ENCODE measurements at regions not wholly inside any gene's neighbourhood (a gene's known extent, or its start where the extent isn't known, plus 50 kb on each side); places are given as distances from the start of the nearest gene placed in this dataset.

DNA sequence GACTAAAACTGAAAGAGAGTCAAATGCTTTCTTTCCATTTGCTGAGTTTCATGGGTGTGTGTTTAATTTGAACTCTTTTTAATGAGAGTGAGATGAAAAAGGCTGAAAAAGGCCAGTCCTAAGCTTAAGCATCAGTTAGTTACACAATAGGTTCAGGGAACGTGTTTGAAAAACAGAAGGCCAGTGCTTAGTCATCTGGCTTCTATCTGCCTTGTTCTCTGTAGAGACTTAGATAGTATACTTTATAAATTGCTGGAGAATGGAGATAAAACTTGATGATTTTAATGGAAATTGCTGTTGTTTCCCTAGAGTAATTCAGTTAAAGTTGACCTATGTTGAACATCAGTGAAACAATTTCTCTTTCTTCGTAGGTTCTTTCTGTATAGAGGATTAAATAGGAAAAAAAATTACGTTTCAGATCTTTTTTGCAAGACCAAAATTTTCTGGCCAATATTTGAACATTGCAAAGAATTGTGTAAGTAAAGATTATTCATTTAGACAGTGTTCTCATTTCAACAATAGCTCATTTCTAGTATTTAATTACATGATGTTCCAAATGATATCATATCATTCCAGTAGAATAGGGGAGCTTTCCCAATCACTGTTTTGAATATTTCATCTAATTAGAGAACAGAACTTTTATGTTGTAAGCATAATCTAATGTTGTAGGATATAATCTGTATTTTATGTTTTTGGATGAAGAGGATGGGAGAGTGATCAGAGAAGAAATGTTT is 1088.8 kb downstream of the ADGRL3 start:
- no peak overlapping the region for H3K27ac Mint-ChIP-seq (ENCODE audit: unreplicated experiment)
- no peaks in the 10 kb centered on the region for H3K4me1 Mint-ChIP-seq (ENCODE audit: low read depth, unreplicated experiment)
- H3K36me3 Mint-ChIP-seq (ENCODE audit: insufficient read depth, unreplicated experiment): no peaks in the 10 kb centered on the region
- H3K4me3 Mint-ChIP-seq (ENCODE audit: low read depth, unreplicated experiment): no peak overlapping the region
- no TSS peak for BruUV-seq (replicated peaks)
- TF ChIP-seq, protein P1, sequence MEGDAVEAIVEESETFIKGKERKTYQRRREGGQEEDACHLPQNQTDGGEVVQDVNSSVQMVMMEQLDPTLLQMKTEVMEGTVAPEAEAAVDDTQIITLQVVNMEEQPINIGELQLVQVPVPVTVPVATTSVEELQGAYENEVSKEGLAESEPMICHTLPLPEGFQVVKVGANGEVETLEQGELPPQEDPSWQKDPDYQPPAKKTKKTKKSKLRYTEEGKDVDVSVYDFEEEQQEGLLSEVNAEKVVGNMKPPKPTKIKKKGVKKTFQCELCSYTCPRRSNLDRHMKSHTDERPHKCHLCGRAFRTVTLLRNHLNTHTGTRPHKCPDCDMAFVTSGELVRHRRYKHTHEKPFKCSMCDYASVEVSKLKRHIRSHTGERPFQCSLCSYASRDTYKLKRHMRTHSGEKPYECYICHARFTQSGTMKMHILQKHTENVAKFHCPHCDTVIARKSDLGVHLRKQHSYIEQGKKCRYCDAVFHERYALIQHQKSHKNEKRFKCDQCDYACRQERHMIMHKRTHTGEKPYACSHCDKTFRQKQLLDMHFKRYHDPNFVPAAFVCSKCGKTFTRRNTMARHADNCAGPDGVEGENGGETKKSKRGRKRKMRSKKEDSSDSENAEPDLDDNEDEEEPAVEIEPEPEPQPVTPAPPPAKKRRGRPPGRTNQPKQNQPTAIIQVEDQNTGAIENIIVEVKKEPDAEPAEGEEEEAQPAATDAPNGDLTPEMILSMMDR (IDR thresholded peaks at IDR 0.05; ENCODE audit: unreplicated experiment): no peak
- CTCF ChIA-PET: no interaction called here
- intact Hi-C loops (cut with micrococcal nuclease; ENCODE audit: unreplicated experiment): no loop called here
- peaks cover 2% of the 10 kb centered on the region for H3K9me3 Mint-ChIP-seq (ENCODE audit: low read depth, unreplicated experiment)
- DNase-seq: no peak
- no peaks in the 10 kb centered on the region for H3K27me3 Mint-ChIP-seq (ENCODE audit: unreplicated experiment)

DNA sequence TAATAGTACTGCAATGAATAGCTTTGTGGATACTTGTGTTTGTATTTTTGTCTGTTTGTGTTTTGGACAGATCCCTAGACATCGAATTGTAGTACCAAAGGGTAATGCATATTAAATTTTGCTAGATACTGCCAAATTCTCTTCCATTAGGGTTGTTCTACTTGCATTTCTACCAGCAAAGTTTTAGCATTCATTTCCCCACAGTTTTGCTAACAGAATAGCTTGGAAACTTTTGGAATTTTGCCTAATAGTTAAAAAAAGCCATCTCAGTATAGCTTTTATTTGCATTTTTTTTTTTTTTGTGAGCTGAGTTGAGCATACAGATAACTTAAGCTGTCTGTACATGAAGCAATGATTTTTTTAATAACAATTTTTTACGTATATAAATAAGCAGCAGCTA is 1084.9 kb downstream of the ADGRL3 start:
- no peak overlapping the region for H3K27ac Mint-ChIP-seq (ENCODE audit: unreplicated experiment)
- TF ChIP-seq, protein P1 (IDR thresholded peaks at IDR 0.05; ENCODE audit: unreplicated experiment): no peak
- intact Hi-C loops (cut with micrococcal nuclease; ENCODE audit: unreplicated experiment): no loop called here
- CTCF ChIA-PET: no interaction called here
- H3K9me3 Mint-ChIP-seq (ENCODE audit: low read depth, unreplicated experiment): peaks cover 12% of the 10 kb centered on the region
- H3K4me1 Mint-ChIP-seq (ENCODE audit: low read depth, unreplicated experiment): no peaks in the 10 kb centered on the region
- no peaks in the 10 kb centered on the region for H3K36me3 Mint-ChIP-seq (ENCODE audit: insufficient read depth, unreplicated experiment)
- no peak overlapping the region for H3K4me3 Mint-ChIP-seq (ENCODE audit: low read depth, unreplicated experiment)
- no peaks in the 10 kb centered on the region for H3K27me3 Mint-ChIP-seq (ENCODE audit: unreplicated experiment)
- DNase-seq: no peak
- BruUV-seq (replicated peaks): no TSS peak

DNA sequence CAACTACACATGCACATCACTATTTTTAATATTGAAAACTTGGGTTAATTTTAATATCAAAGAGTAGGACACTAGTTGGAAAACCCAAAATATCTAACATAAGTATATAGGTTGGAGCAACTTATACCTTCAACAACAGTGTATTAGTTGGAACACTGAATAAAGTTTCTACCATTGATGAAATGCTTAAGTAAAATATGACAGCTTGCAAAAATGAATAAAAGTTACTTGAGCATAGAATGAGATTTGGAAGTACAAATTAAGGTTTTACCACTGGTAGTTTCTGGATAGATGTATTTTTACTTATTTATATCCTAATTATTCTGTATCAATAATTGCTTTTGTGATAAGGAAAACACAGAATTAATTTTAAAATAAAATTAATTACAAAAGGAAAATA is 1079.6 kb downstream of the ADGRL3 start:
- Mint-ChIP-seq H3K9me3 (ENCODE audit: low read depth, unreplicated experiment) (peaks cover 16% of the 10 kb centered on the region), H3K27ac (ENCODE audit: unreplicated experiment) (no peak overlapping the region), H3K36me3 (ENCODE audit: insufficient read depth, unreplicated experiment) (no peaks in the 10 kb centered on the region), H3K4me1 (ENCODE audit: low read depth, unreplicated experiment) (no peaks in the 10 kb centered on the region), H3K27me3 (ENCODE audit: unreplicated experiment) (no peaks in the 10 kb centered on the region), H3K4me3 (ENCODE audit: low read depth, unreplicated experiment) (no peak overlapping the region)
- intact Hi-C loops (cut with micrococcal nuclease; ENCODE audit: unreplicated experiment): no loop called here
- BruUV-seq (replicated peaks): no TSS peak
- TF ChIP-seq, protein P1 (IDR thresholded peaks at IDR 0.05; ENCODE audit: unreplicated experiment): no peak
- CTCF ChIA-PET: no interaction called here
- DNase-seq: no peak

DNA sequence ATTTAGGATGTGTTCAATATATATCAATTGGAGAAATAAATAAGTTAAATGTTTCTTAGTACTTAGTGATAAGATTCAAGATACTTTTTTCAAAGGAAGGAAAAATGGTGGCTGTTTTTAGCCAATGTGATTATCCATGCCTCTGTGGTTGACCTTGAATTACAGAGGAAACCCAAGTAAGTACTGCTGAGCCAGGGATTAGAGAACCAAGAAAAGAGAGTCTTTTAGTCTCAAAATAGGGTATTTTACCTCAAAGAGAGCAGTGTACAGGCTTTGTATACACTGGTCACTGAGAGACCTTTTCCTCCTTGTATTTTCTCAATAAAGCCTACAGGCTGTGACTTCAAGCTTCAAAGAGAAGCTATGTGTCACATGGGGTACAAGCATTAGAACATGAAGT is 1075.3 kb downstream of the ADGRL3 start:
- no peak overlapping the region for H3K4me3 Mint-ChIP-seq (ENCODE audit: low read depth, unreplicated experiment)
- CTCF ChIA-PET: no interaction called here
- peaks cover 16% of the 10 kb centered on the region for H3K9me3 Mint-ChIP-seq (ENCODE audit: low read depth, unreplicated experiment)
- H3K27me3 Mint-ChIP-seq (ENCODE audit: unreplicated experiment): no peaks in the 10 kb centered on the region
- H3K4me1 Mint-ChIP-seq (ENCODE audit: low read depth, unreplicated experiment): no peaks in the 10 kb centered on the region
- TF ChIP-seq, protein P1 (IDR thresholded peaks at IDR 0.05; ENCODE audit: unreplicated experiment): no peak
- intact Hi-C loops (cut with micrococcal nuclease; ENCODE audit: unreplicated experiment): no loop called here
- H3K27ac Mint-ChIP-seq (ENCODE audit: unreplicated experiment): no peak overlapping the region
- BruUV-seq (replicated peaks): no TSS peak
- H3K36me3 Mint-ChIP-seq (ENCODE audit: insufficient read depth, unreplicated experiment): no peaks in the 10 kb centered on the region
- no peak for DNase-seq
